Astrocyte (in vitro differentiated cells and primary cell): ENCODE measurements at regions not wholly inside any gene's neighbourhood (a gene's known extent, or its start where the extent isn't known, plus 50 kb on each side); places are given as distances from the start of the nearest gene placed in this dataset.
"Not testable (repeated sequence)": the region's sequence is repeated elsewhere in the genome, so short reads cannot be mapped to it uniquely, and the experiment has no call there.

Experiments used
- DNase-seq: peaks from one replicate; pipeline ENCODE4 v3.0.0-alpha.2; 2010; ENCODE audit warnings: low read depth
- FAIRE-seq: peaks from 2 replicates; lab custom pipeline; 2011; peaks lifted over from hg19 to GRCh38; lab: Jason Lieb, UNC
- H2AFZ ChIP-seq: 2 replicates; pipeline ENCODE4 v1.6.0; 2012; ENCODE audit warnings: low read depth, low read length, inconsistent platforms
- H3K27ac ChIP-seq: 2 replicates; pipeline ENCODE4 v1.5.1; 2011; ENCODE audit warnings: low read depth, low read length, inconsistent platforms
- H3K27me3 ChIP-seq: 2 replicates; pipeline ENCODE4 v1.6.0; 2011; ENCODE audit warnings: low read length, inconsistent platforms; ENCODE audit not compliant: insufficient read depth
- H3K36me3 ChIP-seq: 2 replicates; pipeline ENCODE4 v1.5.1; 2011; ENCODE audit warnings: low read length, inconsistent platforms; ENCODE audit not compliant: insufficient read depth
- H3K4me1 ChIP-seq: 2 replicates; pipeline ENCODE4 v1.5.1; 2011; ENCODE audit warnings: low read length, inconsistent platforms; ENCODE audit not compliant: insufficient read depth
- H3K4me2 ChIP-seq: 2 replicates; pipeline ENCODE4 v1.6.0; 2012; ENCODE audit warnings: low read length, inconsistent platforms
- H3K4me3 ChIP-seq: 2 replicates; pipeline ENCODE4 v1.5.1; 2011; ENCODE audit warnings: low read depth, mild to moderate bottlenecking, low read length, inconsistent platforms; ENCODE audit not compliant: insufficient read depth
- H3K79me2 ChIP-seq: 2 replicates; pipeline ENCODE4 v1.6.0; 2012; ENCODE audit warnings: mild to moderate bottlenecking, low read length, inconsistent platforms; ENCODE audit not compliant: insufficient read depth
- H3K9ac ChIP-seq: 2 replicates; pipeline ENCODE4 v1.6.0; 2012; ENCODE audit warnings: mild to moderate bottlenecking, low read length, inconsistent platforms
- H3K9me3 ChIP-seq: 2 replicates; pipeline ENCODE4 v1.5.1; 2012; ENCODE audit warnings: low read depth, mild to moderate bottlenecking, low read length, inconsistent platforms; ENCODE audit not compliant: insufficient read depth
- H4K20me1 ChIP-seq: 2 replicates; pipeline ENCODE4 v1.6.0; 2012; ENCODE audit warnings: low read length, inconsistent platforms; ENCODE audit not compliant: insufficient read depth
- H3K27ac Mint-ChIP-seq: one replicate; pipeline ENCODE4 v1.8.0; 2021; ENCODE audit warnings: mild to moderate bottlenecking, mixed read lengths; ENCODE audit not compliant: unreplicated experiment
- H3K27me3 Mint-ChIP-seq: one replicate; pipeline ENCODE4 v1.8.0; 2021; ENCODE audit warnings: low read depth, mixed read lengths; ENCODE audit not compliant: unreplicated experiment
- H3K36me3 Mint-ChIP-seq: one replicate; pipeline ENCODE4 v1.8.0; 2021; ENCODE audit warnings: low read depth, mixed read lengths; ENCODE audit not compliant: unreplicated experiment
- H3K4me1 Mint-ChIP-seq: one replicate; pipeline ENCODE4 v1.8.0; 2021; ENCODE audit warnings: low read depth, mixed read lengths; ENCODE audit not compliant: unreplicated experiment
- H3K4me3 Mint-ChIP-seq: one replicate; pipeline ENCODE4 v1.8.0; 2021; ENCODE audit warnings: mild to moderate bottlenecking, moderate library complexity, mixed read lengths; ENCODE audit not compliant: unreplicated experiment
- H3K9me3 Mint-ChIP-seq: one replicate; pipeline ENCODE4 v1.8.0; 2021; ENCODE audit warnings: mild to moderate bottlenecking, mixed read lengths; ENCODE audit not compliant: unreplicated experiment
- CTCF ChIP-seq: IDR thresholded peaks from 2 replicates; pipeline ENCODE4 v1.5.1; 2011; ENCODE audit warnings: low read depth, mild to moderate bottlenecking, inconsistent platforms, low read length, moderate library complexity; ENCODE audit not compliant: insufficient read depth
- EZH2 ChIP-seq: IDR thresholded peaks from 2 replicates; pipeline ENCODE4 v1.6.1; 2012; ENCODE audit warnings: mild to moderate bottlenecking, low read length, inconsistent platforms; ENCODE audit not compliant: insufficient read depth

GRCh38 chr16:5282152-5282551 lies 184.6 kb upstream of the EEF2KMT start:
- FAIRE-seq, H3K9me3 ChIP-seq, H3K27me3 Mint-ChIP-seq, H3K9me3 Mint-ChIP-seq, H3K4me2 ChIP-seq, H3K4me3 ChIP-seq, H3K27me3 ChIP-seq, H3K27ac ChIP-seq, H3K36me3 Mint-ChIP-seq, H3K4me1 Mint-ChIP-seq, H3K27ac Mint-ChIP-seq, H3K9ac ChIP-seq, H3K4me3 Mint-ChIP-seq, H3K36me3 ChIP-seq, DNase-seq, H3K4me1 ChIP-seq, H2AFZ ChIP-seq, H3K79me2 ChIP-seq, H4K20me1 ChIP-seq: not testable (repeated sequence)

- Histone ChIP-seq H3K4me2 (no peak overlapping the region), H3K27me3 (no peaks in the 10 kb centered on the region), H2AFZ (no peak overlapping the region), H3K4me3 (no peak overlapping the region), H3K27ac (no peak overlapping the region), H3K9me3 (no peaks in the 10 kb centered on the region), H3K36me3 (no peaks in the 10 kb centered on the region), H4K20me1 (no peaks in the 10 kb centered on the region), H3K79me2 (no peaks in the 10 kb centered on the region), H3K9ac (no peak overlapping the region), H3K4me1 (no peaks in the 10 kb centered on the region)
- no peak for DNase-seq
- Mint-ChIP-seq H3K27ac (no peak overlapping the region), H3K36me3 (no peaks in the 10 kb centered on the region), H3K27me3 (peaks cover 15% of the 10 kb centered on the region), H3K4me1 (peaks cover 4% of the 10 kb centered on the region), H3K4me3 (peak overlapping the region; percentile 68), H3K9me3 (peaks cover 3% of the 10 kb centered on the region)
- FAIRE-seq = no peak
- no peak for TF ChIP-seq EZH2
- TF ChIP-seq CTCF = no peak
These were observed 159.9 kb upstream of the EEF2KMT start for GRCh38 chr16:5257462-5257861.

GRCh38 chr16:5252791-5253190 lies 155.2 kb upstream of the EEF2KMT start:
- Histone ChIP-seq H3K36me3 (no peaks in the 10 kb centered on the region), H3K4me1 (no peaks in the 10 kb centered on the region), H3K4me3 (no peak overlapping the region), H3K27me3 (no peaks in the 10 kb centered on the region), H4K20me1 (no peaks in the 10 kb centered on the region), H3K9me3 (no peaks in the 10 kb centered on the region), H2AFZ (no peak overlapping the region), H3K27ac (no peak overlapping the region), H3K4me2 (no peak overlapping the region), H3K9ac (no peak overlapping the region), H3K79me2 (no peaks in the 10 kb centered on the region)
- no peak overlapping the region for H3K4me3 Mint-ChIP-seq
- H3K36me3 Mint-ChIP-seq = no peaks in the 10 kb centered on the region
- no peak overlapping the region for H3K27ac Mint-ChIP-seq
- peaks cover 25% of the 10 kb centered on the region for H3K27me3 Mint-ChIP-seq
- no peak for TF ChIP-seq CTCF
- no peak for TF ChIP-seq EZH2
- peaks cover 4% of the 10 kb centered on the region for H3K4me1 Mint-ChIP-seq
- peaks cover 3% of the 10 kb centered on the region for H3K9me3 Mint-ChIP-seq
- FAIRE-seq = no peak
- DNase-seq = no peak

- not testable (repeated sequence) for H3K9me3 ChIP-seq, H3K27ac Mint-ChIP-seq, H3K4me2 ChIP-seq, H3K4me3 Mint-ChIP-seq, DNase-seq, FAIRE-seq, H3K36me3 ChIP-seq, H3K4me3 ChIP-seq, H3K27ac ChIP-seq, H2AFZ ChIP-seq, H3K9me3 Mint-ChIP-seq, H3K27me3 ChIP-seq, H3K36me3 Mint-ChIP-seq, H4K20me1 ChIP-seq, H3K9ac ChIP-seq, H3K4me1 ChIP-seq, H3K4me1 Mint-ChIP-seq, H3K79me2 ChIP-seq
- peaks cover 26% of the 10 kb centered on the region for H3K27me3 Mint-ChIP-seq
These were observed 149.8 kb upstream of the EEF2KMT start for GRCh38 chr16:5247403-5247802.

- H3K27me3 ChIP-seq, H3K79me2 ChIP-seq, H4K20me1 ChIP-seq, DNase-seq, H3K4me1 Mint-ChIP-seq, H3K9ac ChIP-seq, H3K36me3 Mint-ChIP-seq, H3K9me3 Mint-ChIP-seq, H3K27ac ChIP-seq, H2AFZ ChIP-seq, H3K27ac Mint-ChIP-seq, FAIRE-seq, H3K4me3 ChIP-seq, H3K4me2 ChIP-seq, H3K36me3 ChIP-seq, H3K4me1 ChIP-seq, H3K9me3 ChIP-seq: not testable (repeated sequence)
- Mint-ChIP-seq H3K4me3 (peak overlapping the region; percentile 14), H3K27me3 (peaks cover 53% of the 10 kb centered on the region)
These were observed 142.7 kb upstream of the EEF2KMT start for GRCh38 chr16:5240278-5240626.
